NCI-H69 (cell line): ENCODE measurements at regions not wholly inside any gene's neighbourhood (a gene's known extent, or its start where the extent isn't known, plus 50 kb on each side); places are given as distances from the start of the nearest gene placed in this dataset.

ENCODE experiments used
- DNase-seq: peaks from one replicate; lab custom pipeline; 2025; lab: John Stamatoyannopoulos, UW

DNA sequence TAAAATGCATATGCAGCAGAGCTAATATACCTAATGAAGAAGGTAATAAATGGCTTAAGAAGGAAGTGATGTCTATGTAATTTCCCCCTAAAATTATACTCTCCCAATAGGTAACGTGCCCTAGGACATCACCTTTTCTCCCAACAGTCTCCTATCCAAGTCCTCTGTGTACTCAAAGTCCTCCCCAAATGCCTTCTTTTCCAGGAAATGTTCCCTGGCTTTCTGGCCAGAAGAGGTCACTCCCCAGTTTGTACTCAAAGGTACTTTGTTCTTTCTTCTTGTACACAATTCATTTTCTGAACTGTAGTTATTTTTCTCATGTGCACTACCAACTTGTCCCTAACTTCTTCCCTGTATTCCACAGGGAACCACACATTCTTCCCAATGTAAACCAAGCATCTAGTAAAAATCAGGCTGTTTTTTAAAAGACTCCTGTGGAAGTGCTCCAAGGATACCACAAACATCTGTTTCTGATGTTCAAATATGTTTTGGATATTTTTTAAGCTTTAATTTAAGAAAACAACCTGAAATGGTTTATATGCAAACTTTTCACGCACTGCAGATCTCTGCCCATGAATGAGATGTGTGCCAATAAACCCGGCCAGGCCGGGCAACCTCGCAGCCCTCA, 262.3 kb upstream of the KLF14 start:
- DNase-seq: peak; percentile 9

DNA sequence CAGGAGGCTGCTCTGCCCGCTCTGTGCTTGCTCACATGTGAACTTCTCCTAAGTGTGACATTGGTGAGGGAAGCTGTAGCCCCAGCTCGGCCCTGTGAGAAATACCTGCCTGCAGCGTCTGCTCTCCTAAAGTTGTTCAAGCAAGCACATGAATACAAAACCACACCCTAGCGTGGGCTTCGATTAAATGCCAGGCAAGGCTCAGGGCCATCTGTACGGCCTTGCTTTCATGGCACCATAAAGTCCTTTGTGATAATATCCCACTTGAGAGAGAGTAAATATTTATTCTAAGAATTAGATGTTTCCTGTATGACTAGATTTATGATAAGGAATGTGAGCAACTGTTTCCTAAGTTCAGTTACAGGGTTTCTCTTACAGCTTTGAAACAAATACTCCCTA, 262.8 kb upstream of the KLF14 start:
- DNase-seq: peak; percentile 92

DNA sequence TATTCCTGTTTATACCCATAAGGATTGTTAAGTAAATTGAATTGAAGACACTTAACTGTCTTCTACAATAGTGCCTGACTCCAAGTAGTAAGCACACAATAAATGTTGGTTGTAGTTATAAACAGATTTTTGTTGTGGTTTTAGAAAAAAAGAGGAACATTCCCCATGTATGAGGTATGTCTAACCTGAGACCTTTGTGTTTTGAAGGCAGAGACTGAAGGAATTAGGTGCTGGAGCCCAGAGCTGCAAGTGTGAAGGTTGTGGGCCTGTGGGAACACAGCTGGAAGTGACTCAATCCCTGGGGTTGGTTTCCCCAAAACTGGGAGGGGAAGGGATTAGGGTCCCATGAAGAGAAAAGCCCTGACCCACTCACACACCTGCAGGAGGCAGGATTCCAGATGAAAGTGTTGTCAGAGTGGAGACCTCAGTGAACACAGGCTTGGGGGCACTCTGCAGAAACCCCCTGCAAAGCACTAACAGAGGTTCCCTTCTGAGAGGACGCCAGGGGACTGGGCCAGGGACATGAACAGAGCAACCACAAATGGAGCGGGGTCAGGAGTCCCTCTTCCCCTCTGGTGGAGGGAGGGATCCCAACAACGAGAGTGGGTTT, 265.1 kb upstream of the KLF14 start:
- no peak for DNase-seq

DNA sequence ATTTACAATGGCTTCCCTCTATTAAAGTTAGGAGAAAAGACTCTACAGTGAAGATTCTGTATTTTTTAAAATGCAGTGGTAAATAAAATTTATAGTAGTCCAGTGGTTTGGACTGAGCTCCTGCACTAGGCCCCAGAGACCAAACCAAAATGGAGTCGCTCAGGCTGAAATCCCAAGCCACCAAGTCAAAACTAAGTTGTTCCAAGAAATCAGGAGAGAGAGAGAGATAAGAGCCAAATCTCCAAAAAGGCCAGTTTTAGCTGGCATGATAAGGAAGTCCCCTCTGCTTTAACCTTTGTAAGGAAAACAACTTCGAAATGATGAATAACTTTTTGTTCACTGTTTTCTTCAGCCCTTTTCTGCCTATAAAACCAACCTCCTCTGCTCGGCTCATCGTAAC, 265.9 kb upstream of the KLF14 start:
- no peak for DNase-seq

DNA sequence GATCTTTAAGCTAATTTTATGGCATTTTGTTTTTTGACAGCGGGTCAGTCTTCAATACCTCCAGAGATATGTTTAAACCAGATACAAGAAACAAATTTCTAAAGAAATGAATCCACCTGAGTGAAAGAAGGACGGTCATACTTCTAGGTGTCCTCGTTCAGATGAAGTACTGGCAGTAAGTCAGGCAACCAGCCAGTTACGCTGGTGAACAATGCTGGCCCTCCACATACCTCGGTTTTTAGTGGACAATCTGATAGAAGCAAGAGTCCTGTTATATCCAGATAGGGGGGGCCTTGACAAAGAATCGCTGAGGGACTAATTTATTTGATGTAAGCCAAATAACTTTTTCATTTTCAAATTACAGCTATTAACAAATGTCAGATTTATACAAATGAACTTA, 266.4 kb upstream of the KLF14 start:
- DNase-seq: no peak

DNA sequence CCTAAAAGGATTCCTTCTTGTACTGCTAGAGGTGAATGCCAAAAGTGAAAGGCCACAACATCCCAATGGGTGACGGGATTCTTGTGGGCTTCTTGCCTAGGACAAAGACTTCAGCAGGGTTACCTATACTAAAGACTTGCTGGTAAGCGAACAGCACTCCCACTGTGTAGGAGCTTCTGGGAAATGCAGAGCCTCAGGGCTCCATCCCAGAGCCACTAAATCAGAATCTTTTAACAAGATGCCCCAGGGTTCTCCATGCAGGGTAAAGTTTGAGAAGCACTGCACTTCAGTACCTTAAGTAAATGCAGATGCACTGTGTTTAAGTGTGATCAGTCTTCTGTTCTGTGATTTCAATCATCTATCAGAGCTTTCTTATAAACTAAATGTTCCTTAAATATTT, 266.9 kb upstream of the KLF14 start:
- no peak for DNase-seq

DNA sequence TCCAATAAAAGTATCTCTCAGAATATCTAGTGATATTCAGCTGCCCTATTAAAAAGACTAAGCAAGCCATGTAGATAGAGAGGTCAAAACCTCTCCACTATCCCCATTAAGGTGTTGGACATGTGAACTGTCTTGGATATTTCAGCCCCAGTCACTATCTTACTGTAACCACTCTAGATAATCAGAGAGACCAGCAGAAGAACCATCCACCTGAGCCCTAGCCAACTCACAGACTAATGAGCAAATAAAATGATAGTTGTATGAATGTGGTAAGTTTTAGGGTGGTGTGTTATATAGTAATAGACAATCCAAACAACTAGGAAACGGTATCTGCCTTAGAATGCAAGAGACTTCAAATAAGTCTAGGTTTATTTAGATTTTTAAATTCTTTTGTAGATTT, 268.6 kb upstream of the KLF14 start:
- no peak for DNase-seq

DNA sequence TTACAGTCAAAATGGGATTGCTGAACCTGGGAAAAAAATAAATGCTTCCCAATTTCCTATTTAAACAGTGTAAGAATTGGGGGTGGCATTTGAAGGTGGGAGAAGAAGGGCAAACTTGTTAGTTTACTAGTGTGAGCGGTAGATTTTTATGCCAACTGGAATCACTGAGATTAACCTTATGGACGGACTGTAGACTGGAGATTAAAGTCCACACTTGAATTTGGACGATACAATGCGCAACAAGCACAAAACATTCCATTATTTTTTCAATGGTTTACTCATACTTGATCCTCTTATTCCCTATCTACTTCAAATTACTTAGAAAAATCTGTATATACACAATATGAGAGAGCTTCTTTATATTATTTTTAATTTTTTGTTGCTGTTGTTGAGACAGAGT, 269.6 kb upstream of the KLF14 start:
- no peak for DNase-seq

DNA sequence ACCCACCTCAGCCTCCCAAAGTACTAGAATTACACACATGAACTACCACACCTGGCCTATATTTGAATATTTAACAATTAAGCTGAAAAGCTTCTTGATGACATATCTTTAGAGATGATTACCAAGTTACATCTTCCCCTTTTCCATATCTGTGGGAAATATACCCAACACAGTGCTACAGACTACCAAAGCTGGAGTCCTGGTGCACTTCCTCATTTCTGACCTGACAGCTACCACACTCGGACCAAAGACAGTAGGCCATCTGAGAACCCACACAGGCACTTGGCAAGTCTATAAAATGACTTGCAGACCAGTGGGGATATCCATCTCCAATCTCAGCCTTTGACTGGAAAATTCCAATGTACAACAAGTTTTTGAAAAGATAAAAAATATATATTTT, 270.4 kb upstream of the KLF14 start:
- no peak for DNase-seq

DNA sequence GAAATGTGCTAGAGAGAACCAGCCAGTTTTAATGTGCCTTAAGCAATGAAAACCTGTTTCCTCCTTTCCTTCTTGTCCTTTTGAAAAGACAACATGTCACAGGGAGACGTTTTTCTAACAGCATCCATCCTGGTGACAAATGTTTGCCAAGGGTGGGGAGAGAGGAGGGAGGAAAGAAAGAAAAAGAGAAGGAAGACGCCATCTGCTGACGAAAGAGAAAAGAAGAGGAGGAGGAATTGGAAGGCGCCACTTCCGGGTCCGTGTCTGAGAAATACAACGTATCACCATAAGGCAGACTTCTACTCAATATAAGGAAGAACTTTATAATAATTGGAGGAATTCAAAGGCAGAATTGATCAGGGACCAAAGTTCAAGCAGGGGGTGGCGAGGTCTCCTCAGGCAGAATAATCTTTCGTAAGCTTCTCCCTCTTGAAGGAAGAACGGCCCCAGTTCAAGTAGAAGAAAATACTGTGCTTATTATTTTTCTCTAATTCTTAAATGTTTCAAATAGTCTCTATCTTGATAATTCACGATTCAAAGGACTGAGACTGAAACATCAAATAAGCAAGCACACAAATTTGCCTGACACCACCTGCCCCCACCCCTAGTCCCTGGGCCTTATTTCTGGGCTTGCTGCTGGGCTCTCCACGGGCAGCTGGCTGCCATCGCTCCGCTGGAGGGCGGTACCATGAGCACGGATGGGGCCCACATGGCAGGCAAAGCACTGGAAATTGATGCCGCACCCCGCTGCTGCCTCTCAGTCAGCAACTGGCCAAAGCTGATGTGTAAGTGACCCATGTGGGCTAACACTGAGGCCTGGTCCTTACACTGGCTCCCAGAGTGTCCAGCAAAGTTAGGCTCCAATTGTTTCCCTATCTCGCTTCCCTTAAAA, 273.7 kb upstream of the KLF14 start:
- peak; percentile 88 for DNase-seq

DNA sequence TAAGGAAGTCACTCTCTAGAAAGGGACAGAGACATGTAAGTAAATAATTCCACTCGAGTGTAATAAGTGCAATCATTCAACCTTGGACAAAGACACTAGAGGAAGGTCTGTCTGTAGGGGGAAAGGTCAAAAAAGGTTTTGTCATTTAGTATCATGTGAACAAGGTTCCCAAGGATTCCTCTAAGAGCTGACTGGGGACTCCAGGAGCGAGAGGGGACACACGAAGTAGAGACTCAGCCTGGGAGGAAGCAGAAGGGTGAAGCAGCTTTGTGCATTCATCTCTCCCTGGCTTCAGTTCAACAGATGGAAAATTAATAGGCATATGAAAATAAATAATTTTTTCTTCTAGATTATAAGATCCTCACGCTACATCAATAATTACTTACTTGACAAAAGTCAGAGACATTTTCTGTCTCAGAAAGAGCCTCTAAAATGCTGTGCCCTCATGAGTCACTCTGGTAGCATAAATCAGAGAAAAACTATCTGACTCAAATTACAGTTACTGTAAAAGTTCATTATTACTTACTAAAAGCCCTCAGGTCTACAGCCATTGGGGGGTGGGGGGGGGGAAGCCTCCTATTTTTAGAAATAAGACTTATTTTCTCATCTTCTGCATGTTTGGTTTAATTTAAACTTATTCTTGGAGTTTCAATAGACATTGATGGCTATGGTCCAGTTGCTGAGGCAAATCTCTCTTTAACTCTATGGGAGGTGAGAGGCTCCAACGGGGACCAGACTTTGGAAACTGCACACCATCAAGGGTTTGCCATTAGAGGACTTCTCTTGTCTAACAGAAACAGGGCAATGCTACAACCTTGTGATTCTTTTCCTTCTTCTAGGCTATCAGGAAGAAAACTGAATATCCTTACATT, 275.1 kb upstream of the KLF14 start:
- DNase-seq: no peak

DNA sequence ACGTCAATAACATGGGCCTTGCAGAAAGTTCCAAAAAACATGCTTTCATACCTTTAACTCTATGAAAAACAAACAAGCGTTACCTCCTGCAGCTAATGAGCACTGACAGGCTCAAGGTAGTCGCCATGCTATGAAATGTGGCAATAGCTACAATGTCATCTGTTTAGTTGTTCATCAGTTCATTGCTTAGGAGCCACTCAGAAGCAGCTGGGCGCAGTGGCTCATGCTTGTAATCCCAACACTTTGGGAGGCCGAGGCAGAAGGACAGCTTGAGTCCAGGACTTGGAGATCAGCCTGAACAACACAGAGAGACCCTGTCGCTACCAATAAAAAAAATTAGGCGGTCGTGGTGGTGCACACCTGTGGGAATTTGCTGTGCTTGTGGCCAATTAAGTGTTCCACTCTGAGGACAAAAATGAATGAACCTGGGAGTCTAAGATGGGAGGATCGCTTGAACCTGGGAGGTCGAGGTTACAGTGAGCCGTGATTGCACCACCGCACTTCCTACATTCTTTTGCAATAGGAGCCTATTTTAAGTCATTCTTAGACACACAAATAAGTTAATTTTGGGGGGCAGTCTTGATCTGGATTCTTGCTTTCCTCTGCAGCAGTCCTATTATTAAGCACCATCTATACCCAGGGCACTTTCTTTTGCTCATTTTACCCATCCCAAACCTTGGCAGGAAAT, 276.2 kb upstream of the KLF14 start:
- DNase-seq: no peak

DNA sequence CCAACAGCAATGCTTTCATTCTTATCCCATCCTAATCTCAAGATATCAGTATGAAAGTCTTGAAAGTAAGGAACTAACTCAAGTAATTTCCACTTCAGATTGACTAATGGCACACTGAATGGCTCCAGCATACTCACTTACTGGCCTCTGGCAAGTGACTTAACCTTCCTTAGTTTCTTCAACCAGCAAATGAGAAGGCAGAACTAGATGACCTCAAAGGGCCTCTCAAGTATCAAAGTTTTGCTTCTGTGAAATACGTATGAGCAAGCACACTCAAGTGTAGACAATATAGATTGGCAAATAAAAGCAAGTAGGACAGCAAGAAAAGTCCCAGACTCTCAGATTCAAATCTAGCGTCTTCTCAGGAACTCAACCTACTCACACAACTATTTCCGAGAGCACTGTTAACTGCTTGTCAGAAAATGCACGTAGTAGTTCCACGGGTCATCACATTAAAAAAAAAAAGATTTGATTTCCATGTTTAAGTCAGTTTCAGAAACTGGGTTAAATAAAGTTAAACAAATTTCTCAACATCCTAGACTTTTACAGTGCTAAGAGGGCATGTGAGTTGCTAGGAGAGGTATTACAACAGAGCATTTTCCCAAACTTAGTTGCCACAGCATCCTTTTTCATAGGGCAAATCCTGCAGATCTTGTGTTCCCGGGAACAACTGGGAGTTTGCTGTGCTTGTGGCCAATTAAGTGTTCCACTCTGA, 276.9 kb upstream of the KLF14 start:
- no peak for DNase-seq

DNA sequence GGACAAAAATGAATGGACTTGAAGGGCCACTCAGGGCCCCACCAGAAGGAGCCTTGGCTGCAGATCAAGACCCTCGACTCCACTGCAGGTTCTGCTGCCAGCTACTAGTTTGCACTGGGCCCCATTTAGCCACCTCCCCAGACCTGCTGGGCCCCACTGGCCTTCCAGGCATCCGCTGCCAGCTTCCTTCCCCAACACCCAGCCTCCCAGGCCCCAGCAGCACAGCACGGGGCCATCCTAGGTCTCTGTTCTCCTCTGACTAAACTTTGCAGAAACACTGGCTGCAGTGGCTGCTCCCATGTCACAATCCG, 277.4 kb upstream of the KLF14 start:
- no peak for DNase-seq

DNA sequence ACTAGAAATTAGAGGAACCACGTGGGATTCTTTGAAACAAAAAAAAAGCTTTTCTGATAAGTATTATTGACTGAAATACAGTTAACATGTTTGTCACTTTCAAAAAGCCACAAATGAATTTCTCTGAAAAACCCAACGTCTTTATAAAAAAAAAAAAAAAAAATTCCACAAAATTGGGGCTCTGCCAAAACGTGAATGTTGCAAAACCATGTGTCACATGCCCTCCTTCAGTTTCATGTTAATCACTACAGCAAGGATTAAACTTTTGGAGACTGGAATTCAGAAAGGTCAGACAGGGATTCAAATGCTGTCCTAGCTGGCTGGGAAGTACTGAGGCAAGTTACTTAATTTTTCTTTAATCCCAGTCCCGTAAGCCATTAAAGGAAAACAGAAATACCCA, 278.0 kb upstream of the KLF14 start:
- DNase-seq: no peak

DNA sequence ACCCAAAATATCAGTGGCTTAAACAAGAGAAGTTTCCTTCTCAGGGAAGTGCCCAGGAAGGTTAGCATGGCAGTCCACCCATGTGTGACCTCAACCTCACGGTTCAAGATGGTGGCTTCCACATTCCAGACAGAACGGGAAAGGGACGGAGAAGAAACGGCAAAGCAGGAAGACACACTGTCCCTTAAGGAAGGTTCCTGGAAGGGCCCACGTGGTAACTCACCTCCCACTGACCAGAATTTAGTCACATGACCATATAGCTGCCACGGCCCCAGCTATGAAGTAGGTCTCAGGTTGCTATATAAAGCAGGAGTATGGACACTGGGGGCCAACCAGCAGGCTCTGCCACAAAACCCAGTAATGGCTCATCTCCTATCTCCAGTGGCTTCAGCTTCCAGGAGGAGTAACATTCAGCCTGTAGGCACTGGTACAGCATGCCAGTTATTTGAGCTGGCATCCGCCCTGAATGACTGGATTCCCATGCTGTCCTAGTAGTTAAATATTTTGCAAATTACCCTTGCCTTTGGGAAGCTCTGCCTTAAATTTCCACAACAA, 278.5 kb upstream of the KLF14 start:
- no peak for DNase-seq

DNA sequence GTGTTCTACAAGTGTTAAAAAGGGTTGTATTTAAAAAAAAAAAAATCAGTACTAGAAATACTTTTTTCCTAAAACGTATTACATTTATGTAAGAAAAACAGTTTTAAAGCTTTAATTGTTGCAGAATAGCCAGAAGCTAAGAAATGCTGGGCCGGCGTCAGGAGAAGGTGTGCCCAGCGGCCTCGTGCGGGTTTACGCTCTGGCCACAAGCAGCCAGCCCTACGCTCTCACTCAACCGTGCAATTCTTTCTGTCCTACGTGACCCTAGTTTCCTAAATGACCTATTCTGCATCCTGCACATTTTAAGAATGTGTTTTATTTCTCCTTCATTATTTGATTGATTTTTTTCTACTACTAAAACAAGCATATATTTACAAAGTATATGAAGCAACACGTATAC, 279.7 kb upstream of the KLF14 start:
- no peak for DNase-seq

DNA sequence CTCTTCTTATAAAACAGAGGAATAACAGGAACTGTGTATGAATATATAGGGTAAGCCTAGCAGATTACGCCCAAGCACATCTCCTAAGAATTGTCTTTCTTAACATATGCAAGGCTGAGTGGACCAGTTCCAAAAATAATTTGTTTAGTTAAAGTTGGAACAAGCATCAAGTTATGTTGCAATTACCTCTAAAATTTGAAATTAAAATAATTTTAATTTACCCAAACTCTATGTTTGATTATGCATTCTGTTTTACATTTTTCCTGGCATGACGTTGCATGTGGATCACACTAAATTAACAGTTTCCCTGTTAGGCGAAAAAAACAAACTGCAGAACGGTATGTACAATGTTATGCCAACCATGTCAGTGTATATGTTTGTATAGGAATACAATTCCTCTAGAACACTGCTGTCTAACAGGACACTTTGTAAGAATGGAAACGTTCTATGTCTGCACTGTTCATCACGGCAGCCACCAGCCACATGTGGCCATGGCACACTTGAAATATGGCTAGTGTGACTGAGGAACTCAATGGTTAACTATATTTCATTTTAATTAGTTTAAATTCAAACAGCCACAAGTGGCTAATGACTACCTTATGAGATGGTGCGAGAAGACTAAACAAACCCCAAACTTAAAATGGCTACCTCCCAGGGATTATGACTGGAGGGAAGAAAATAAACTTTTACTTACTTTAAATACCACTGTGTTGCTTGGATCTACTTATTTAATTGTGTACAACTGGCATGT, 281.1 kb upstream of the KLF14 start:
- DNase-seq: peak; percentile 61

DNA sequence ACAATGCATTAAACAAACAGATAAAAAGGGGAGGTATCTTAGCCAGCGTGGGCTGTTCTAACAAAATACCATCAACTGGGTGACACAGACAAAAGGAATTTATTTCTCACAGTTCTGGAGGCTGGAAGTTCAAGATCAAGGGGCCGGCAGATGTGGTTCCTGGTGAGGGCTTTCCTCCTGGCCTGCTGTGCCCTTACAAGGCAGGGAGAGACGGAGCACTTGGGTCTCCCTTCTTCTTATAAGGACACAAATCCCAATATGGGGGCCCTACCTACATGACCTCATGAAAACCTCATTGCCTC, 281.6 kb upstream of the KLF14 start:
- DNase-seq: no peak

DNA sequence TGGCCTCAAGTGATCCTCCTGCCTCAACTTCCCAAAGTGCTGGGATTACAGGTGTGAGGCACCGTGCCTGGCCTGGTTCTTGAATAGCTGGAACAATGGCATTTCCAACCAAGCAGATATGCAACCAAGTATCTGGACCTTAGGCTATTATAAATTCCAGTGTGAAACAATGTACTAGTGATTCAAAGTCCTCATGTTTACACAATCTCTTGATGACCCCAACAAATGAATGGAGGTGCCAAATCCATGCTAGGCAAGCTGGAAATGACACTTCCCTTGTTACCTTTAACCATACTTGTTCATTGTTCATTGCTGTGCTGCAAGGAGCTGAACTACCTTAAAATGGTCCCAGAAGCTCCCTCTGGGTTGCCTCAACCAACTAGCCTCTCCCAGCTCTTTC, 282.2 kb upstream of the KLF14 start:
- DNase-seq: no peak
